ENCODE measurements at regions not wholly inside any gene's neighbourhood (a gene's known extent, or its start where the extent isn't known, plus 50 kb on each side); places are given as distances from the start of the nearest gene placed in this dataset.

GRCh38 chr6:76790045-76790796, 673.1 kb downstream of the HTR1B start:
- no peak overlapping the region for H3K4me3 ChIP-seq (ENCODE audit: low read depth, low read length)
- in situ Hi-C loops (cut with HindIII; ENCODE audit: low sequenced_read_pairs): no loop called here
- no peak for TF ChIP-seq CTCF (IDR thresholded peaks at IDR 0.05; ENCODE audit: low read depth, low read length, missing control alignments)
- no peak for DNase-seq (ENCODE audit: low read depth)

DNA sequence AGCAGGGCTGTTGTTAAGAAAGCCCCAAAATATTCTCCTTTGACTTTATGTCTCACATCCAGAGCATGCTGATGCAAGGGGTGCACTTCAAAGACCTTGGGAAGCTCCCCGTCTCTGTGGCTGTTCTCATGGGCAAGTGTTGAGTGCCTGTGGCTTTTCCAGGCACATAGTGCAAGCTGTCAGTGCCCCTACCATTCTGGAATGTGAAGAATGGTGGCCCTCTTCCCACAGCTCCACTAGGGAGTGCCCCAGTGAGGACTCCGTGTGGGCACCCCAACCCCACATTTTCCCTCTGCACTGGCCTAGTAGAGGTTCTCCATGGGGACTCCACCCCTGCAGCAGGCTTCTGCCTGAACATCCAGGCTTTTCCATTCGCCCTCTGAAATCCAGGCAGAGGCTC, 673.7 kb downstream of the HTR1B start:
- in situ Hi-C loops (cut with HindIII; ENCODE audit: low sequenced_read_pairs): no loop called here
- no peak for TF ChIP-seq CTCF (IDR thresholded peaks at IDR 0.05; ENCODE audit: low read depth, low read length, missing control alignments)
- H3K4me3 ChIP-seq (ENCODE audit: low read depth, low read length): no peak overlapping the region
- no peak for DNase-seq (ENCODE audit: low read depth)

- no peak overlapping the region for H3K4me3 ChIP-seq (ENCODE audit: low read depth, low read length)
- in situ Hi-C loops (cut with HindIII; ENCODE audit: low sequenced_read_pairs): no loop called here
- no peak for TF ChIP-seq CTCF (IDR thresholded peaks at IDR 0.05; ENCODE audit: low read depth, low read length, missing control alignments)
- DNase-seq (ENCODE audit: low read depth): no peak
Observed at GRCh38 chr6:76788155-76788554, 675.1 kb downstream of the HTR1B start.

- in situ Hi-C loops (cut with HindIII; ENCODE audit: low sequenced_read_pairs): no loop called here
- H3K4me3 ChIP-seq (ENCODE audit: low read depth, low read length): no peak overlapping the region
- DNase-seq (ENCODE audit: low read depth): no peak
- no peak for TF ChIP-seq CTCF (IDR thresholded peaks at IDR 0.05; ENCODE audit: low read depth, low read length, missing control alignments)
Observed at GRCh38 chr6:76779068-76779467, 684.2 kb downstream of the HTR1B start.

DNA sequence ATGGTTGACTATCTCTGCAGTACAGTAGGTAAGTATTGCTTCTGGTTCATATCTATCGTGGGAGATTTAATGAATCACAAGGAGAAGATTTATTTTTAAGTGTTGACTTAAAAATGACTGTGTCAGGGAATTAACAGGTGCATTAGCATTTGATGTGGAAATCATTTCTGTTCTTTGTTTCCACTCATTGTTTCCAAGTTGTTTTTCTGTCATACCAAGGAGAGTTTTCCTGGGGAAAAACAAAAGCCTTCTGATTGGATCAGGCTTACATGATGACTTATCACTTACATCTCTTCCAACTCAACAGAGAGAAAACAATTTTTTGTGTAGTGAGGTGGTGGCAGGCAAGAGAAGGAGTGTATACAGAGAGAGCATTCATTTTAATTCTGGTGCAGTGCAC, 686.4 kb downstream of the HTR1B start:
- no peak for DNase-seq (ENCODE audit: low read depth)
- in situ Hi-C loops (cut with HindIII; ENCODE audit: low sequenced_read_pairs): no loop called here
- no peak overlapping the region for H3K4me3 ChIP-seq (ENCODE audit: low read depth, low read length)
- TF ChIP-seq CTCF (IDR thresholded peaks at IDR 0.05; ENCODE audit: low read depth, low read length, missing control alignments): no peak

GRCh38 chr6:76774781-76775384, 688.4 kb downstream of the HTR1B start:
- TF ChIP-seq CTCF (IDR thresholded peaks at IDR 0.05; ENCODE audit: low read depth, low read length, missing control alignments): no peak
- in situ Hi-C loops (cut with HindIII; ENCODE audit: low sequenced_read_pairs): no loop called here
- DNase-seq (ENCODE audit: low read depth): no peak
- H3K4me3 ChIP-seq (ENCODE audit: low read depth, low read length): no peak overlapping the region

Data from astrocyte of the cerebellum (primary cell).